ENCODE measurements at regions not wholly inside any gene's neighbourhood (a gene's known extent, or its start where the extent isn't known, plus 50 kb on each side); places are given as distances from the start of the nearest gene placed in this dataset.

DNA sequence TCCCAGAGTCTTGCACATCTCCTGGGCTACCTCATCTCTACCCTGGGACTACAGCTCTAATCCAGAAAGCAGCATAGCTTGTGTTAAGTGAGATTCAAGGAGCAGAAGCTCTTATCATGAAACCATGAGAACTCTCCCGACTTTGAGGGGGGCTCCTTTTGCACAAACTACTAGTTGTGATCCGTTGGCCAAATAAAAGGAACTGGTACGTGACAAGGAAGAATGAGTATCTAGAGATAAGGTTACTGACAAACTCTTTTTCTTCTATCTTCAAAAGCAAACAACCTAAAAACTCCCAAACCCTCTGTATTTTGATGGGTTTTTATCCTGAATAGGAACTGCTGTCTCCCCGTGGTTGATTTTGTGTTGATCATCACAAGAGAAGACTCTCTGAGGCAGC is 168.5 kb downstream of the SLC24A2 start:
- Mint-ChIP-seq H3K27ac (no peak overlapping the region), H3K27me3 (ENCODE audit: low read depth in 3 of 3) (peaks cover 5 to 6% (median 6%) of the 10 kb centered on the region in 3 donors), H3K4me3 (no peak overlapping the region), H3K9me3 (peaks cover 0 to 5% (median 0%) of the 10 kb centered on the region in 7 donors), H3K36me3 (no peaks in the 10 kb centered on the region), H3K4me1 (peaks cover 5% of the 10 kb centered on the region)
- TF ChIP-seq, protein P1, sequence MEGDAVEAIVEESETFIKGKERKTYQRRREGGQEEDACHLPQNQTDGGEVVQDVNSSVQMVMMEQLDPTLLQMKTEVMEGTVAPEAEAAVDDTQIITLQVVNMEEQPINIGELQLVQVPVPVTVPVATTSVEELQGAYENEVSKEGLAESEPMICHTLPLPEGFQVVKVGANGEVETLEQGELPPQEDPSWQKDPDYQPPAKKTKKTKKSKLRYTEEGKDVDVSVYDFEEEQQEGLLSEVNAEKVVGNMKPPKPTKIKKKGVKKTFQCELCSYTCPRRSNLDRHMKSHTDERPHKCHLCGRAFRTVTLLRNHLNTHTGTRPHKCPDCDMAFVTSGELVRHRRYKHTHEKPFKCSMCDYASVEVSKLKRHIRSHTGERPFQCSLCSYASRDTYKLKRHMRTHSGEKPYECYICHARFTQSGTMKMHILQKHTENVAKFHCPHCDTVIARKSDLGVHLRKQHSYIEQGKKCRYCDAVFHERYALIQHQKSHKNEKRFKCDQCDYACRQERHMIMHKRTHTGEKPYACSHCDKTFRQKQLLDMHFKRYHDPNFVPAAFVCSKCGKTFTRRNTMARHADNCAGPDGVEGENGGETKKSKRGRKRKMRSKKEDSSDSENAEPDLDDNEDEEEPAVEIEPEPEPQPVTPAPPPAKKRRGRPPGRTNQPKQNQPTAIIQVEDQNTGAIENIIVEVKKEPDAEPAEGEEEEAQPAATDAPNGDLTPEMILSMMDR (IDR thresholded peaks at IDR 0.05), result no peak
- no peaks in the 10 kb centered on the region for H3K27me3 ChIP-seq (ENCODE audit: control insufficient read depth in 2 of 2, insufficient read depth in 2 of 2, low read length in 2 of 2)
- WGBS (ENCODE audit: insufficient coverage), result 71% methylated on average over 1 of the region's 4 CpGs
- no peaks in the 10 kb centered on the region for H3K79me2 ChIP-seq (ENCODE audit: insufficient read depth, low read length)
- H3K27ac ChIP-seq (ENCODE audit: low read depth in 1 of 2, low read length in 2 of 2), result no peak overlapping the region
- H4K20me1 ChIP-seq (ENCODE audit: insufficient read depth, low read length), result no peaks in the 10 kb centered on the region
- no peak for DNase-seq
- no peak overlapping the region for H3K9ac ChIP-seq (ENCODE audit: insufficient read depth, low read length, poor library complexity, severe bottlenecking)
- H3K4me3 ChIP-seq (replicated peaks in 1 of 3; ENCODE audit: low read depth in 2 of 3, low read length in 3 of 3), result no peak overlapping the region
- no peaks in the 10 kb centered on the region for H3K4me1 ChIP-seq (ENCODE audit: control insufficient read depth in 1 of 2, insufficient read depth in 2 of 2, low read length in 2 of 2)
- no peaks in the 10 kb centered on the region for H3K9me3 ChIP-seq (replicated peaks in 1 of 2; ENCODE audit: control insufficient read depth in 1 of 2, insufficient read depth in 1 of 2, low read length in 2 of 2)
- no peak overlapping the region for H2AFZ ChIP-seq (ENCODE audit: insufficient read depth, low read depth, low read length, poor library complexity, severe bottlenecking)
- H3K4me2 ChIP-seq (replicated peaks; ENCODE audit: extremely low read depth, low read length, poor library complexity, severe bottlenecking), result no peak overlapping the region
- intact Hi-C loops (cut with micrococcal nuclease), result no loop called here
- no peaks in the 10 kb centered on the region for H3K36me3 ChIP-seq (replicated peaks in 1 of 2; ENCODE audit: control insufficient read depth in 1 of 2, insufficient read depth in 2 of 2, low read length in 2 of 2)

DNA sequence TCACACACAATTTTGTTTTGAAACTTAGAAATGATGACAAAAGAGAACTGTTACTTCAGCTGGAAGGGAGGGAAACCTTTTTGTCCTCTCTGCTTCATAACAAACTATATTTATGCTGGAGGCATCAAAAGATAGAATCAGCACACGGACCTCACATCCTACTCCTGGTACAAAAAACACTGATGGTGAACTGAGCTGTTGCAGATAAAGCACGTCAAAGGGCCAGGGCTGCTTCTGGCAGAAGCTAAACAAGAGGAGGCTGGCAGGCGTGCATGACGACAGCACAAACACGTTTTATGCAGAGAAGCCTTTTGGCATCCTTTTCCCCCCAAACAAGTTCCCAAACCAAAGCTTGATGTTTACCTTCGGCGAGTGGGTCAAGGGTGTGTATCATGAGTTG is 169.6 kb downstream of the SLC24A2 start:
- H3K27ac Mint-ChIP-seq, result no peak overlapping the region
- no peaks in the 10 kb centered on the region for H3K36me3 Mint-ChIP-seq
- H3K79me2 ChIP-seq (ENCODE audit: insufficient read depth, low read length), result no peaks in the 10 kb centered on the region
- peak overlapping the region in 1 of 2 donors; percentile 27 for H3K4me3 Mint-ChIP-seq
- H3K4me2 ChIP-seq (replicated peaks; ENCODE audit: extremely low read depth, low read length, poor library complexity, severe bottlenecking), result no peak overlapping the region
- no peak overlapping the region for H3K9ac ChIP-seq (ENCODE audit: insufficient read depth, low read length, poor library complexity, severe bottlenecking)
- no peak overlapping the region for H3K27ac ChIP-seq (ENCODE audit: low read depth in 1 of 2, low read length in 2 of 2)
- no peak for DNase-seq
- peaks cover 0 to 9% (median 0%) of the 10 kb centered on the region in 7 donors for H3K9me3 Mint-ChIP-seq
- H2AFZ ChIP-seq (ENCODE audit: insufficient read depth, low read depth, low read length, poor library complexity, severe bottlenecking), result no peak overlapping the region
- no peak overlapping the region for H3K4me3 ChIP-seq (replicated peaks in 1 of 3; ENCODE audit: low read depth in 2 of 3, low read length in 3 of 3)
- H3K9me3 ChIP-seq (replicated peaks in 1 of 2; ENCODE audit: control insufficient read depth in 1 of 2, insufficient read depth in 1 of 2, low read length in 2 of 2), result no peaks in the 10 kb centered on the region
- TF ChIP-seq, protein P1 (IDR thresholded peaks at IDR 0.05), result no peak
- H3K27me3 ChIP-seq (ENCODE audit: control insufficient read depth in 2 of 2, insufficient read depth in 2 of 2, low read length in 2 of 2), result no peaks in the 10 kb centered on the region
- peaks cover 3% of the 10 kb centered on the region for H3K4me1 Mint-ChIP-seq
- H3K4me1 ChIP-seq (ENCODE audit: control insufficient read depth in 1 of 2, insufficient read depth in 2 of 2, low read length in 2 of 2), result no peaks in the 10 kb centered on the region
- H4K20me1 ChIP-seq (ENCODE audit: insufficient read depth, low read length), result no peaks in the 10 kb centered on the region
- H3K27me3 Mint-ChIP-seq (ENCODE audit: low read depth in 3 of 3), result peaks cover 5 to 6% (median 6%) of the 10 kb centered on the region in 3 donors
- intact Hi-C loops (cut with micrococcal nuclease), result no loop called here
- WGBS (ENCODE audit: insufficient coverage), result 86% methylated on average over 2 of the region's 7 CpGs
- no peaks in the 10 kb centered on the region for H3K36me3 ChIP-seq (replicated peaks in 1 of 2; ENCODE audit: control insufficient read depth in 1 of 2, insufficient read depth in 2 of 2, low read length in 2 of 2)

Measured in CD14-positive monocyte (primary cell).